ENCODE measurements at regions not wholly inside any gene's neighbourhood (a gene's known extent, or its start where the extent isn't known, plus 50 kb on each side); places are given as distances from the start of the nearest gene placed in this dataset.
A peak's percentile ranks its signal among the peaks of the same experiment; 100 is the strongest.

DNA sequence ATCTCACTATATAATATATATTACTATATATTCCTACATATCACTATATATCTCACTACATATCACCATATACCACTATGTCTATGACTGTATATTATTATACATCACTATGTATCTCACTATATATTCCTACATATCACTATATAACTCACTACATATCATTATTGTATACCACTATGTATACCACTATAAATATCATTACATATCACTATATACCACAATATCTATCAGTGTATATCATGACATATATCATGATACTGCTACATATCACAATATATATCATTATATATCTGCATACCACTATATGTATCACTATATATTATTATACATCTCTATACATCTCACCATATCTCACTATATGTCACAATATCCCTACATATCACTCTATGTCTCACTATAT, 121.5 kb downstream of the ASCL4 start:
- H3K9ac ChIP-seq (ENCODE audit: low read depth, low read length), result no peak overlapping the region
- H3K27me3 ChIP-seq (ENCODE audit: control insufficient read depth, insufficient read depth, low read length), result no peaks in the 10 kb centered on the region
- no peaks in the 10 kb centered on the region for H3K9me3 ChIP-seq (ENCODE audit: control insufficient read depth, insufficient read depth, low read length)
- H3K36me3 ChIP-seq (ENCODE audit: control insufficient read depth, insufficient read depth, low read length), result no peaks in the 10 kb centered on the region
- H3K4me3 ChIP-seq (ENCODE audit: low read depth, low read length), result no peak overlapping the region
- H3K4me1 ChIP-seq (ENCODE audit: control insufficient read depth, insufficient read depth, low read length), result no peaks in the 10 kb centered on the region

DNA sequence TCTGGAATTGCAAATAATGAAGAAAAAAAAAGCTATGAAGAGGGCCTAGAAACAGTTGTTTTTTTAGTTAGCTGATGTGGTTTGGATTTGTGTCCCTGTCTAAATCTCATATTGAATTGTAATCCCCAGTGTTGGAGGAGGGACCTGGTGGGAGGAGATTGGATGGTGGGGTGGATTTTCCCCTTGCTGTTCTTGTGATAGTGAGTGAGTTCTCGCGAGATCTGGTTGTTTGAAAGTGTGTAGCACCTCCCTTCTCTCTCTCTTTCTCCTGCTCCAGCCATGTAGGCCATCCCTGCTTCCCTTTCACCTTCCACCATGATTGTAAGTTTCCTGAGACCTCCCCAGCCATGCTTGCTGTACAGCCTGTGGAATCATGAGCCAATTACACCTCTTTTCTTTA, 126.1 kb downstream of the ASCL4 start:
- Histone ChIP-seq H3K9ac (ENCODE audit: low read depth, low read length) (no peak overlapping the region), H3K27me3 (ENCODE audit: control insufficient read depth, insufficient read depth, low read length) (peaks cover 3% of the 10 kb centered on the region), H3K36me3 (ENCODE audit: control insufficient read depth, insufficient read depth, low read length) (no peaks in the 10 kb centered on the region), H3K4me3 (ENCODE audit: low read depth, low read length) (no peak overlapping the region), H3K9me3 (ENCODE audit: control insufficient read depth, insufficient read depth, low read length) (no peaks in the 10 kb centered on the region), H3K4me1 (ENCODE audit: control insufficient read depth, insufficient read depth, low read length) (no peaks in the 10 kb centered on the region)

DNA sequence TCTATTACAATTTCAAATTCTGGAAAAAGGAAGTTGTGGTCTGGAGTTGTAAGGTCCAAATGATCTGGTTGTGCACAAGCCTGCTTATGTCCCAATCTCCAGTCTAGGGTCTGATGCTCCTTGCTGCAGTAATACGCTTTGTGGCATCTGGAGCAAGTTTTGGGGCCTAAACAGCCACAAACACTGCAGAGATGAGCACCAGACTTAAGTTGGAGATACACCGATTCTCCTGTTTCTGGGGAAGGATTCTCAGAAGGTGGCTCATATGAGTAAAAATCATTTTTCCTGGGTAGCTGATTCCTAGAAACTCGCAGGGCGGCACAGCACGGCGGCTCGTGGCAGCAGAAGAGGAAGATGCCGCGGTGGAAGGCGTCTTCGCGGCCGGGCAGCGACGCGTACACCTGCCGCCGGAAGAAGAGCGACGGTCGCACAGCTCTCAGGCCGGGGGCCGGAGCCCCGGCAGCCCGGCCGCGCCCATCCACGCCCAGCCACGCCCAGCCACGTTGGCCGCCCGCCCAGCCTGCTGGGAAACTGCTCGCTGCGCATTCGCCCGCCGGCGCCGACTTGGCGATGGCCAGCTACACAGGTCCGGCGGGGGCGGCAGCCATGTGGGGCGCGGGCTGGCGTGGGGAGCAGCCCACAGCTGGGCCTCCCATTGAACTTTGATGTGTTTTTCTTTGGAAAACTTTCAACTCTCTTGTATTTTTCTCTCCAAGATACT, 129.0 kb downstream of the ASCL4 start:
- no peaks in the 10 kb centered on the region for H3K4me1 ChIP-seq (ENCODE audit: control insufficient read depth, insufficient read depth, low read length)
- no peaks in the 10 kb centered on the region for H3K36me3 ChIP-seq (ENCODE audit: control insufficient read depth, insufficient read depth, low read length)
- H3K27me3 ChIP-seq (ENCODE audit: control insufficient read depth, insufficient read depth, low read length), result peaks cover 31% of the 10 kb centered on the region
- peak overlapping the region; percentile 70 for H3K9ac ChIP-seq (ENCODE audit: low read depth, low read length)
- no peaks in the 10 kb centered on the region for H3K9me3 ChIP-seq (ENCODE audit: control insufficient read depth, insufficient read depth, low read length)
- peak overlapping the region; percentile 69 for H3K4me3 ChIP-seq (ENCODE audit: low read depth, low read length)

DNA sequence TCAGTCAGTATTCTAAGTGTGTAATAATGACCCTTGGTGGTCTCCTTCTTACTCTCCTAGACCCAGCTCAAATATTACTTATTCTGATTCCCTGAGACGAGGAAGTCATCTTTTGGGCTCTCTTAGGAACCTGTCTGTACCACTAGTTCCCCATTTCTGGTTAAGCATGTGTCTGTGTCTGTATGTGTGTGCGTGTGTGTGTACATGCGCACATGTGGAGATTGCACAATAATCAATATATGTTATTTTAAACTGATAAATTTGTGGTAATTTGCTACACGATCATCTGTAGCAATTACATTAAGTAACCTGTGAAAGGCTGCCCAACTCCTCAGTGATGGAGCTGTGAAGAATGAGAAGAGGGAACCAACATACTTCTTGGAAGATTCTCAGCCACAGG, 132.2 kb downstream of the ASCL4 start:
- Histone ChIP-seq H3K4me1 (ENCODE audit: control insufficient read depth, insufficient read depth, low read length) (no peaks in the 10 kb centered on the region), H3K9me3 (ENCODE audit: control insufficient read depth, insufficient read depth, low read length) (no peaks in the 10 kb centered on the region), H3K27me3 (ENCODE audit: control insufficient read depth, insufficient read depth, low read length) (peaks cover 45% of the 10 kb centered on the region), H3K36me3 (ENCODE audit: control insufficient read depth, insufficient read depth, low read length) (no peaks in the 10 kb centered on the region), H3K9ac (ENCODE audit: low read depth, low read length) (no peak overlapping the region), H3K4me3 (ENCODE audit: low read depth, low read length) (no peak overlapping the region)

DNA sequence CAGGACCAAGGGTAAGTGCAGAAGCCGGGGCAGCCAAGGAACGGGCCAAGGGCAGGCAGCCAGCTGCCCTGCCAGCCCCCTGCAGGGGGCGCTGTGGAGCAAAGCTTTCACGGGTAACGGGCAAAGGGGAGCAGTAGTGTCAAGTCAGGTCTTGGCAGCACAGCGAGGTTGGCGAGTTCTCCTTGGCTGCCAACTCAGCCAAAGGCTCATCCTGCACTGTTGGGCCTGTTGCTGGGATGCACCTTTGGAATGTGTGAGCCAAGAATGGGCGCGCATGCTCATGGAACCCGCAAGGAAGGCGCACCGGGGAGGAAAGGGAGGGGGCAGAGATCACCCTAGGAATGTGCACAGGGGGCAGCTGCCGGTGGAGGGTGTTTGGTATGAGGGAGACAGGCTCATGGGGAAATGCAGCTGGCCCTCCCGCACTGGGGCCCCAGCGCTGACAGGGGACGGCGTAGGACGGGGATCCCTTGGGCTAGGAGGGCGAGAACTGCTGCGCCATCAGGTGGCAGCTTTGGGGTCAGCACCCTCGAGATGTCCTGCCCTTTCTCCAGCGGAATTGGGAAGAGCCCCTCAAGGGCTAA, 138.0 kb downstream of the ASCL4 start:
- H3K27me3 ChIP-seq (ENCODE audit: control insufficient read depth, insufficient read depth, low read length), result peaks cover 31% of the 10 kb centered on the region
- H3K4me3 ChIP-seq (ENCODE audit: low read depth, low read length), result peak overlapping the region; percentile 86
- H3K9me3 ChIP-seq (ENCODE audit: control insufficient read depth, insufficient read depth, low read length), result no peaks in the 10 kb centered on the region
- H3K4me1 ChIP-seq (ENCODE audit: control insufficient read depth, insufficient read depth, low read length), result no peaks in the 10 kb centered on the region
- no peak overlapping the region for H3K9ac ChIP-seq (ENCODE audit: low read depth, low read length)
- H3K36me3 ChIP-seq (ENCODE audit: control insufficient read depth, insufficient read depth, low read length), result no peaks in the 10 kb centered on the region

DNA sequence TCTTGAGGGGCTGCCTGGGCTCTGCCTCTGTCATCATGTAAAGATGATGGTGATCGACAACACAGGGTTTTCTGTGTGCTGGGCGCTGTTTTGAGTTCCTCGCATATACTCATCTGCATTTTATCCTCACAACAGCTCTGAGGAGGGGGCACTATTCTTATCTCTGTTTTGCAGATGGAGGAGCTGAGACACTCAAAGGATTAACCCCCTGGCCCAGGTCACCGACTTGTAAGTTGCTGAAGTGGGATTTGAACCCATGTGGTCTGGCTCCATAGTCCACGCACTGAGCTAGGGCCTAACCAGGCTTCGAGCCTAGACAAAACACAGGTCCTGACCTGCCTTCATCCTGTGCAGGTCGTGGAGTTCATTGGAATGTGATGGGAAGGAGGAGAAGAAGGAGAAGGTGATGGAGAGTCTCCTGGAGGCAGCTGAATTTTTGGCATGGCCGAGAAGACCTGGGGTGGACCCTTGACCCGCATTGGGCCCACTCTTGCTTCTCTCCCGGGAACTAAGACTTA, 140.0 kb downstream of the ASCL4 start:
- H3K4me3 ChIP-seq (ENCODE audit: low read depth, low read length), result no peak overlapping the region
- no peaks in the 10 kb centered on the region for H3K9me3 ChIP-seq (ENCODE audit: control insufficient read depth, insufficient read depth, low read length)
- no peaks in the 10 kb centered on the region for H3K36me3 ChIP-seq (ENCODE audit: control insufficient read depth, insufficient read depth, low read length)
- H3K4me1 ChIP-seq (ENCODE audit: control insufficient read depth, insufficient read depth, low read length), result no peaks in the 10 kb centered on the region
- H3K27me3 ChIP-seq (ENCODE audit: control insufficient read depth, insufficient read depth, low read length), result peaks cover 15% of the 10 kb centered on the region
- H3K9ac ChIP-seq (ENCODE audit: low read depth, low read length), result no peak overlapping the region

DNA sequence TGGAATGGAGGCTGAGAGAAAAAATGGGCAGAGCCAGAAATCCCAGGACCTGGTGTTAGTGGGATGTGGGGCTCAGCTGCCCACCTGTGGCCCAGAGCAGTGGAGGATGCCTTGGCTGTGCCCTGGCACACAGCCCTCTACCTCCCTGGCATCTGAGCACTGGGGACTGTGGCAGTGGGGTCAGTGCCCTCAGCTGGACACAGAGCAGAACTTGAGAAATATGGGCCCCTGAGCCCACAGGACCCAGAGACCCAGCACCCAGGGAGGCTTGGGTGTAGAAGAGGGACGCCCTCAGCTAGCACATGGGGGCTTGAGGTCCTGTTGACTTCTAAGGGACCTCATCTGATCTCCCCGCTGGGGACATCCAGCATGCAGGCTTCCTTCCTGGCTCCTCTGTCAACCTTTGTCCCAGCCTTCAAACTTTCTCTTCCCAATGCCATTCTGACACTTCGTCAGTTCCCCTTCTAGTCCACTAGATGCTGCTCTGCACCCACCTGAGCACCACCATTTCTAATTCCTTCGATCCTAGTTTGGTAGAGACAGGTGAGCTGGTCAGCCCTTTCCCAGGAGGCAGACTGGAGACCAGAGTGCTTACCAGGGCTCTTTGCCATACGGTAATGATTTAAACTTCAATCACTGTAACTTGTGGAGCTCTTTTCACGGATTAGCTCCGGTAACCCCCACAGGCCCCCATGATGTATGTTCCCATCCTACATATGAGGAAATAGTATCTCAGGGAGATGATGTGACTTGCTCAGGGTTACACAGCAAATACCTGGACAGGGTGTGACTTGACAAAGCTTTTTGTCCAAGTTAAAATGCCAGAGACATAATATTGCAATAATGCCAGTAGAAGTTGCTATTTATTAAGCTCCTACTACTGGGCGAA, 143.7 kb downstream of the ASCL4 start:
- Histone ChIP-seq H3K36me3 (ENCODE audit: control insufficient read depth, insufficient read depth, low read length) (no peaks in the 10 kb centered on the region), H3K9me3 (ENCODE audit: control insufficient read depth, insufficient read depth, low read length) (no peaks in the 10 kb centered on the region), H3K4me1 (ENCODE audit: control insufficient read depth, insufficient read depth, low read length) (no peaks in the 10 kb centered on the region), H3K9ac (ENCODE audit: low read depth, low read length) (no peak overlapping the region), H3K27me3 (ENCODE audit: control insufficient read depth, insufficient read depth, low read length) (peaks cover 9% of the 10 kb centered on the region), H3K4me3 (ENCODE audit: low read depth, low read length) (no peak overlapping the region)

DNA sequence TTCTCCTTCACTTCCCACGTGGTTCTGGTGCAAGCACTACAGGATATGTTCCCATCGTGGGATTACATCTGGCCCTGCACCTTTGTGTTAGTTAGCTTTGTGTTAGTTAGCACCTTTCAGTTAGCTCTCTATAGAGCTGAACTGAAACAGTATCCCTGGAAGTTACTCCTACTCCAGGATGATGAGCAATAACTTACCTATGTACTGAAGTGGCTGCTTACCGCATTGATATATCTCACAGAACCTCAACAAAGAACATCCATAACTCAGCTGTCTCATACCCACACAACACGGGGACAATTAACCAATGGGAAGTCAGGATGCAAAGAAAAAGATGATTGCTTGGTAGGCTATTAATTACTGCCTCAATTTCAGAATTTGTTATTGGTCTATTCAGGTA, 146.6 kb downstream of the ASCL4 start:
- peaks cover 4% of the 10 kb centered on the region for H3K27me3 ChIP-seq (ENCODE audit: control insufficient read depth, insufficient read depth, low read length)
- no peak overlapping the region for H3K9ac ChIP-seq (ENCODE audit: low read depth, low read length)
- H3K4me1 ChIP-seq (ENCODE audit: control insufficient read depth, insufficient read depth, low read length), result no peaks in the 10 kb centered on the region
- no peaks in the 10 kb centered on the region for H3K36me3 ChIP-seq (ENCODE audit: control insufficient read depth, insufficient read depth, low read length)
- H3K9me3 ChIP-seq (ENCODE audit: control insufficient read depth, insufficient read depth, low read length), result no peaks in the 10 kb centered on the region
- H3K4me3 ChIP-seq (ENCODE audit: low read depth, low read length), result no peak overlapping the region

DNA sequence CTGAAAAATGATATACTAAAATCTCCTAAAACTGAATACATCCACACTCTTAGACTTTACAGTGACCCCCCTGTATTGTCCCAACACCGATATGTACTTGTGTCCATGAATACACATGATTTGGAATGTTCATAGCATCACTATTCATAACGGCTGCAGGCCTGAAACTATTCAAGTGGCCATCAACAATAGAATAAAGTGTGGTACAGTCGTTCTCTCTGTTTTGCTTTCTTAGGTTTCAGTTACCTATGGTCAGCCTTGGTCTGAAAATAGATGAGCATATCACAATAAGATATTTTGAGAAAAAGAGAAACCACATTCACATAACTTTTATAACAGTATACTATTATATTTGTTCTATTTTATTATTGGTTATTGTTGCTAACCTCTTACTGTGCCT, 150.6 kb downstream of the ASCL4 start:
- Histone ChIP-seq H3K4me3 (ENCODE audit: low read depth, low read length) (no peak overlapping the region), H3K27me3 (ENCODE audit: control insufficient read depth, insufficient read depth, low read length) (peaks cover 1% of the 10 kb centered on the region), H3K9me3 (ENCODE audit: control insufficient read depth, insufficient read depth, low read length) (no peaks in the 10 kb centered on the region), H3K9ac (ENCODE audit: low read depth, low read length) (no peak overlapping the region), H3K4me1 (ENCODE audit: control insufficient read depth, insufficient read depth, low read length) (no peaks in the 10 kb centered on the region), H3K36me3 (ENCODE audit: control insufficient read depth, insufficient read depth, low read length) (no peaks in the 10 kb centered on the region)

DNA sequence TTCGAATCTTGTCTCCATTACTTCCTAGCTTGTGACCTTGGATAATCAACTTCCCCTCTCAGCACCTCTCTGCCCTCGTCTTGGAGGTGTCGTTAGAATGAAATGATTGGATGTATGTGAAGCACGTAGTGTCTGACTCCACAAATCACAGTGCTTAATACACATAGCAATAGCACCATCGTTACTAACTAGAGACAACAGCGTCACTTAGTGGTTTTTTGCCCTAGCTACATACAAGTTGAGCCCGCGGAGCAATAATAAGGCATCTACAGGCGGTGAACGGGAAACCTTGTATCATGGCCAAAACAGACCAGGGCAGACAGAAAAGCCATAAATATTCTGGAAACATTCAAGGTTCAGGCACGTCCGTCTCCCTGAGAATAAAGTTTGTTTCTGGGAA, 154.9 kb downstream of the ASCL4 start:
- peaks cover 7% of the 10 kb centered on the region for H3K27me3 ChIP-seq (ENCODE audit: control insufficient read depth, insufficient read depth, low read length)
- H3K9me3 ChIP-seq (ENCODE audit: control insufficient read depth, insufficient read depth, low read length), result no peaks in the 10 kb centered on the region
- H3K4me1 ChIP-seq (ENCODE audit: control insufficient read depth, insufficient read depth, low read length), result no peaks in the 10 kb centered on the region
- no peak overlapping the region for H3K9ac ChIP-seq (ENCODE audit: low read depth, low read length)
- H3K4me3 ChIP-seq (ENCODE audit: low read depth, low read length), result no peak overlapping the region
- H3K36me3 ChIP-seq (ENCODE audit: control insufficient read depth, insufficient read depth, low read length), result no peaks in the 10 kb centered on the region

DNA sequence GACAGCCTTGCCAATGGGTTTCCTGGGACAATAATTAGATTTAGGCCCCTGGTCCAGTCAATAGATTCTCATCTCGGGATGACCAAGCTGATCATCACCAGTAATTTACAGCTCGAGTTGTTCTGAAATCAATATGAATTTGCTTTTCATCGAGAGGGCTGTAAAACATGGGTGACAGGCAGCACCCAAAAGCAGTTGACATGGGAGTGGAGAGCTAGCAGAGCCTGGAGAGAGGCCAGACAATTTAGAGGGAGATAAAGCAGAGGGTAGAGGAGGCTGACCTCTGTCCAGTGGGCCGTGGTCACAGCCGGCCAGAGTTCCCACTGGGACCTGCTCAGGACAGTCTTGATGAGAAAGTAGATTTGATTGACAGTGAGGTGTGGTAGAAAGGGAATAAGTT, 157.3 kb downstream of the ASCL4 start:
- Histone ChIP-seq H3K27me3 (ENCODE audit: control insufficient read depth, insufficient read depth, low read length) (peaks cover 7% of the 10 kb centered on the region), H3K4me3 (ENCODE audit: low read depth, low read length) (no peak overlapping the region), H3K4me1 (ENCODE audit: control insufficient read depth, insufficient read depth, low read length) (no peaks in the 10 kb centered on the region), H3K9me3 (ENCODE audit: control insufficient read depth, insufficient read depth, low read length) (no peaks in the 10 kb centered on the region), H3K9ac (ENCODE audit: low read depth, low read length) (no peak overlapping the region), H3K36me3 (ENCODE audit: control insufficient read depth, insufficient read depth, low read length) (no peaks in the 10 kb centered on the region)
